HEK293 (cell line): ENCODE measurements at regions not wholly inside any gene's neighbourhood (a gene's known extent, or its start where the extent isn't known, plus 50 kb on each side); places are given as distances from the start of the nearest gene placed in this dataset.
A peak's percentile ranks its signal among the peaks of the same experiment; 100 is the strongest.

Source experiments
- CTCF ChIA-PET: fragments of 350-600 bp; formaldehyde crosslinking; extraction: SDS; loops from one replicate; lab custom pipeline; 2021; ENCODE audit warnings: antibody characterized with exemption; lab: Yijun Ruan, JAX
- POLR2A ChIA-PET: fragments of 300-600 bp; formaldehyde crosslinking; extraction: SDS; loops from one replicate; lab custom pipeline; 2020; ENCODE audit warnings: antibody characterized with exemption, inconsistent platforms; lab: Yijun Ruan, JAX
- H3K27ac ChIP-seq: fragments of 200-500 bp; sonication (Bioruptor generic); 2 replicates; pipeline ENCODE4 v1.5.1; 2014; ENCODE audit warnings: low read depth, low read length, control low read depth, inconsistent platforms; ENCODE audit errors: extremely low read depth
- H3K36me3 ChIP-seq, 2 experiments: fragments of 200-500 bp in 1 of 2; sonication (Bioruptor generic) in 1 of 2; 1 replicate in 1 of 2; 2 replicates in 1 of 2; pipeline ENCODE4 v1.5.1; 2014 to 2017; ENCODE audit warnings: inconsistent platforms in 2 of 2, low read length in 2 of 2; ENCODE audit not compliant: control insufficient read depth in 2 of 2, insufficient read depth in 1 of 2
- H3K4me1 ChIP-seq: fragments of 200-500 bp; sonication (Bioruptor generic); 2 replicates; pipeline ENCODE4 v1.5.1; 2014; ENCODE audit warnings: mild to moderate bottlenecking, low read length, inconsistent platforms; ENCODE audit not compliant: control insufficient read depth, insufficient read depth
- H3K4me3 ChIP-seq: 2 replicates; pipeline ENCODE4 v1.5.1; 2011; ENCODE audit warnings: low read depth, mild to moderate bottlenecking, control low read depth, low read length, moderate library complexity
- H3K9me3 ChIP-seq: fragments of 200-500 bp; sonication (Bioruptor generic); 2 replicates; pipeline ENCODE4 v1.5.1; 2014; ENCODE audit warnings: low read depth, low read length, inconsistent platforms; ENCODE audit not compliant: control insufficient read depth, insufficient read depth
- GFI1B ChIP-seq: fragments of 450-650 bp; formaldehyde crosslinking; IDR thresholded peaks from 2 replicates; pipeline ENCODE4 v1.5.1; 2016; ENCODE audit warnings: missing biosample characterization, missing genetic modification characterization
- MZF1 ChIP-seq: fragments of 450-650 bp; formaldehyde crosslinking; IDR thresholded peaks from 2 replicates; pipeline ENCODE4 v1.5.1; 2017; ENCODE audit warnings: missing biosample characterization, missing genetic modification characterization, borderline replicate concordance
- PATZ1 ChIP-seq: fragments of 450-650 bp; formaldehyde crosslinking; IDR thresholded peaks from 2 replicates; pipeline ENCODE4 v1.5.1; 2016; ENCODE audit warnings: missing biosample characterization, missing genetic modification characterization
- PRDM1 ChIP-seq: fragments of 450-650 bp; formaldehyde crosslinking; IDR thresholded peaks from 2 replicates; pipeline ENCODE4; 2016; ENCODE audit warnings: missing biosample characterization, missing genetic modification characterization
- PRDM10 ChIP-seq: fragments of 450-650 bp; formaldehyde crosslinking; IDR thresholded peaks from 2 replicates; pipeline ENCODE4 v1.5.1; 2016; ENCODE audit warnings: missing biosample characterization, missing genetic modification characterization
- RBAK ChIP-seq: fragments of 450-650 bp; formaldehyde crosslinking; IDR thresholded peaks from 2 replicates; pipeline ENCODE4 v1.5.1; 2016; ENCODE audit warnings: missing biosample characterization, missing genetic modification characterization
- TCF7L2 ChIP-seq: IDR thresholded peaks from 2 replicates; pipeline ENCODE4 v1.6.1; 2011; ENCODE audit warnings: low read depth, mild to moderate bottlenecking, inconsistent platforms, low read length, moderate library complexity, borderline replicate concordance
- ZNF112 ChIP-seq: fragments of 450-650 bp; formaldehyde crosslinking; IDR thresholded peaks from 2 replicates; pipeline ENCODE4 v1.5.0; 2017; ENCODE audit warnings: missing biosample characterization, missing genetic modification characterization
- ZNF221 ChIP-seq: fragments of 450-650 bp; formaldehyde crosslinking; IDR thresholded peaks from 2 replicates; pipeline ENCODE4 v1.5.1; 2017; ENCODE audit warnings: missing biosample characterization, missing genetic modification characterization, borderline replicate concordance
- ZNF239 ChIP-seq: fragments of 450-650 bp; formaldehyde crosslinking; IDR thresholded peaks from 2 replicates; pipeline ENCODE4 v1.5.1; 2016; ENCODE audit warnings: missing biosample characterization, missing genetic modification characterization
- ZNF324 ChIP-seq: fragments of 450-650 bp; formaldehyde crosslinking; IDR thresholded peaks from 2 replicates; pipeline ENCODE4 v1.5.1; 2016; ENCODE audit warnings: missing biosample characterization, missing genetic modification characterization
- ZNF398 ChIP-seq: fragments of 450-650 bp; formaldehyde crosslinking; IDR thresholded peaks from 2 replicates; pipeline ENCODE4 v1.5.1; 2017; ENCODE audit warnings: missing biosample characterization, missing genetic modification characterization
- ZNF423 ChIP-seq: fragments of 450-650 bp; formaldehyde crosslinking; IDR thresholded peaks from 2 replicates; pipeline ENCODE4 v1.5.1; 2016; ENCODE audit warnings: missing biosample characterization, missing genetic modification characterization
- ZNF433 ChIP-seq: fragments of 450-650 bp; formaldehyde crosslinking; IDR thresholded peaks from 2 replicates; pipeline ENCODE4 v1.5.1; 2016; ENCODE audit warnings: missing biosample characterization, missing genetic modification characterization, low read depth
- ZNF596 ChIP-seq: fragments of 450-650 bp; IDR thresholded peaks from 2 replicates; pipeline ENCODE4 v1.5.0; 2018; ENCODE audit warnings: missing biosample characterization, mild to moderate bottlenecking, missing genetic modification characterization, moderate library complexity
- ZNF776 ChIP-seq: fragments of 450-650 bp; formaldehyde crosslinking; IDR thresholded peaks from 2 replicates; pipeline ENCODE4 v1.5.0; 2017; ENCODE audit warnings: missing biosample characterization, missing genetic modification characterization, borderline replicate concordance
- ZNF785 ChIP-seq: fragments of 450-650 bp; formaldehyde crosslinking; IDR thresholded peaks from 2 replicates; pipeline ENCODE4 v1.5.1; 2016; ENCODE audit warnings: missing biosample characterization, missing genetic modification characterization
- TF ChIP-seq, protein P1 (sequence below): fragments of 450-650 bp; formaldehyde crosslinking; IDR thresholded peaks from 2 replicates; pipeline ENCODE4 v1.5.1; 2016; ENCODE audit warnings: missing biosample characterization, missing genetic modification characterization
- TF ChIP-seq, protein P2 (sequence below): fragments of 450-650 bp; formaldehyde crosslinking; IDR thresholded peaks from 2 replicates; pipeline ENCODE4 v1.5.1; 2016; ENCODE audit warnings: missing biosample characterization, missing genetic modification characterization

GRCh38 chr3:72042397-72043203, 257.7 kb upstream of the PROK2 start:
- CTCF ChIA-PET, result interaction anchor here (0.9 kb wide), 1 partner anchor 645 kb away, joined by 3 read pairs; no protein-coding TSS in a partner anchor
- Histone ChIP-seq H3K4me3 (no peak overlapping the region), H3K36me3 (no peaks in the 10 kb centered on the region)

DNA sequence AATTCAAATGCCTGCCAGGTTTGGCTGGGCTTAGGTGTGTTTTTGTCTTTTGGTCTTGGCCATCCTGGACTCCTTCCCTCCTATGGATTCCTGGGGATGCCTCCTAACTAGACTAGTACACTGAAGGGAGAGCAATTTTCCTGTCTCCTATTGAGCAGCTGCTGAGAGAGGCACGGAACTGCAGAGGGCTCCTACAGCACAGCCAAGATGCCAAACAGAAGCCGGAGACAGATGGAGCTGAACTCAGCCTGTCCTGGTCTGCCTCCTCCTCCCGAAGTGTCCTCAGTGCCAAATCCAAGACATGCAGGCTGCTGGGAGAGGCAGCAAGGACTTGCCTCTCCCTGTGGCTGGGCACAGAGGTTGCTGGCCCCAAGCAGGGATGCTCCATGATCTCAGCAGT, 256.6 kb upstream of the PROK2 start:
- Histone ChIP-seq H3K9me3 (no peaks in the 10 kb centered on the region), H3K4me3 (no peak overlapping the region), H3K27ac (no peak overlapping the region), H3K4me1 (no peaks in the 10 kb centered on the region), H3K36me3 (no peaks in the 10 kb centered on the region)
- POLR2A ChIA-PET, result no interaction called here
- CTCF ChIA-PET, result no interaction called here
- TF ChIP-seq RBAK (tag by site-specific recombination) (no peak), MZF1 (no peak), ZNF596 (tag by site-specific recombination) (no peak), ZNF433 (tag by site-specific recombination) (no peak), ZNF112 (tag by site-specific recombination) (no peak), ZNF398 (no peak), ZNF776 (tag by site-specific recombination) (no peak)
- TF ChIP-seq, protein P1, sequence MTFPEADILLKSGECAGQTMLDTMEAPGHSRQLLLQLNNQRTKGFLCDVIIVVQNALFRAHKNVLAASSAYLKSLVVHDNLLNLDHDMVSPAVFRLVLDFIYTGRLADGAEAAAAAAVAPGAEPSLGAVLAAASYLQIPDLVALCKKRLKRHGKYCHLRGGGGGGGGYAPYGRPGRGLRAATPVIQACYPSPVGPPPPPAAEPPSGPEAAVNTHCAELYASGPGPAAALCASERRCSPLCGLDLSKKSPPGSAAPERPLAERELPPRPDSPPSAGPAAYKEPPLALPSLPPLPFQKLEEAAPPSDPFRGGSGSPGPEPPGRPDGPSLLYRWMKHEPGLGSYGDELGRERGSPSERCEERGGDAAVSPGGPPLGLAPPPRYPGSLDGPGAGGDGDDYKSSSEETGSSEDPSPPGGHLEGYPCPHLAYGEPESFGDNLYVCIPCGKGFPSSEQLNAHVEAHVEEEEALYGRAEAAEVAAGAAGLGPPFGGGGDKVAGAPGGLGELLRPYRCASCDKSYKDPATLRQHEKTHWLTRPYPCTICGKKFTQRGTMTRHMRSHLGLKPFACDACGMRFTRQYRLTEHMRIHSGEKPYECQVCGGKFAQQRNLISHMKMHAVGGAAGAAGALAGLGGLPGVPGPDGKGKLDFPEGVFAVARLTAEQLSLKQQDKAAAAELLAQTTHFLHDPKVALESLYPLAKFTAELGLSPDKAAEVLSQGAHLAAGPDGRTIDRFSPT (tag by site-specific recombination), result no peak
- TF ChIP-seq, protein P2, sequence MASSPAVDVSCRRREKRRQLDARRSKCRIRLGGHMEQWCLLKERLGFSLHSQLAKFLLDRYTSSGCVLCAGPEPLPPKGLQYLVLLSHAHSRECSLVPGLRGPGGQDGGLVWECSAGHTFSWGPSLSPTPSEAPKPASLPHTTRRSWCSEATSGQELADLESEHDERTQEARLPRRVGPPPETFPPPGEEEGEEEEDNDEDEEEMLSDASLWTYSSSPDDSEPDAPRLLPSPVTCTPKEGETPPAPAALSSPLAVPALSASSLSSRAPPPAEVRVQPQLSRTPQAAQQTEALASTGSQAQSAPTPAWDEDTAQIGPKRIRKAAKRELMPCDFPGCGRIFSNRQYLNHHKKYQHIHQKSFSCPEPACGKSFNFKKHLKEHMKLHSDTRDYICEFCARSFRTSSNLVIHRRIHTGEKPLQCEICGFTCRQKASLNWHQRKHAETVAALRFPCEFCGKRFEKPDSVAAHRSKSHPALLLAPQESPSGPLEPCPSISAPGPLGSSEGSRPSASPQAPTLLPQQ (tag by site-specific recombination), result no peak

More at GRCh38 chr3:72042397-72043203, 257.7 kb upstream of the PROK2 start:
- no peak overlapping the region for H3K27ac ChIP-seq
- no peaks in the 10 kb centered on the region for H3K9me3 ChIP-seq
- no peaks in the 10 kb centered on the region for H3K4me1 ChIP-seq
- no peak for TF ChIP-seq GFI1B
- TF ChIP-seq ZNF221 (tag by site-specific recombination), result no peak
- peak; percentile 88 for TF ChIP-seq ZNF239 (tag by site-specific recombination)
- no peak for TF ChIP-seq ZNF785 (tag by site-specific recombination)
- TF ChIP-seq ZNF324 (tag by site-specific recombination), result no peak
- no peak for TF ChIP-seq ZNF423 (tag by site-specific recombination)
- TF ChIP-seq ZNF433 (tag by site-specific recombination), result no peak
- peak; percentile 48 for TF ChIP-seq PRDM10 (tag by site-specific recombination)
- TF ChIP-seq PRDM1 (tag by site-specific recombination), result no peak
- TF ChIP-seq PATZ1 (tag by site-specific recombination), result no peak
- no peak for TF ChIP-seq TCF7L2
- POLR2A ChIA-PET, result no interaction called here
